Stimulated activated CD8-positive, alpha-beta memory T cell treated with anti-CD3 and anti-CD28 coated beads, Interleukin-12 subunit alpha, Interleukin-12 subunit beta, amount 100 ng/mL, for 1 hour (primary cell): ENCODE measurements at regions not wholly inside any gene's neighbourhood (a gene's known extent, or its start where the extent isn't known, plus 50 kb on each side); places are given as distances from the start of the nearest gene placed in this dataset.

Experiments
- DNase-seq: peaks from one replicate; pipeline ENCODE4 v3.0.0-alpha.2; 2020; ENCODE audit warnings: low read depth

GRCh38 chr12:63228853-63229252 is 77.9 kb upstream of the AVPR1A start:
- DNase-seq, result no peak

GRCh38 chr12:63226792-63227463 is 75.9 kb upstream of the AVPR1A start:
- DNase-seq, result no peak

GRCh38 chr12:63224396-63224795 is 73.4 kb upstream of the AVPR1A start:
- no peak for DNase-seq

- DNase-seq, result no peak
These were observed 72.1 kb upstream of the AVPR1A start for GRCh38 chr12:63223128-63223527.

GRCh38 chr12:63222582-63222981 is 71.6 kb upstream of the AVPR1A start:
- no peak for DNase-seq

- no peak for DNase-seq
These were observed 69.9 kb upstream of the AVPR1A start for GRCh38 chr12:63220921-63221320.

GRCh38 chr12:63212316-63212715 is 61.3 kb upstream of the AVPR1A start:
- DNase-seq, result no peak

- DNase-seq, result no peak
These were observed 58.0 kb upstream of the AVPR1A start for GRCh38 chr12:63208956-63209355.

GRCh38 chr12:63206909-63207308 is 55.9 kb upstream of the AVPR1A start:
- no peak for DNase-seq

- DNase-seq, result no peak
These were observed 55.5 kb upstream of the AVPR1A start for GRCh38 chr12:63206494-63206893.
